GM13976 (cell line): ENCODE measurements at regions not wholly inside any gene's neighbourhood (a gene's known extent, or its start where the extent isn't known, plus 50 kb on each side); places are given as distances from the start of the nearest gene placed in this dataset.
"Not testable (repeated sequence)": the region's sequence is repeated elsewhere in the genome, so short reads cannot be mapped to it uniquely, and the experiment has no call there.

Experiments used
- DNase-seq: peaks from one replicate; pipeline ENCODE4 v3.0.0; 2012; ENCODE audit warnings: low spot score
- CTCF ChIP-seq: IDR thresholded peaks from 2 replicates; pipeline ENCODE4 v1.5.1; 2012; ENCODE audit warnings: borderline replicate concordance, mild to moderate bottlenecking; ENCODE audit not compliant: insufficient read depth; ENCODE audit errors: extremely low read depth, missing control alignments, control extremely low read depth
- in situ Hi-C: fragments of 300-500 bp; cut with MboI; formaldehyde crosslinking; loops from one replicate; pipeline ENCODE4 v1.12.0; 2022; ENCODE audit warnings: low sequenced_read_pairs, mixed read lengths, inconsistent platforms; ENCODE audit not compliant: unreplicated experiment

GRCh38 chr7:125833839-125834238 is 904.2 kb upstream of the POT1 start:
- DNase-seq: no peak
- TF ChIP-seq CTCF: no peak
- in situ Hi-C loops: no loop called here

DNA sequence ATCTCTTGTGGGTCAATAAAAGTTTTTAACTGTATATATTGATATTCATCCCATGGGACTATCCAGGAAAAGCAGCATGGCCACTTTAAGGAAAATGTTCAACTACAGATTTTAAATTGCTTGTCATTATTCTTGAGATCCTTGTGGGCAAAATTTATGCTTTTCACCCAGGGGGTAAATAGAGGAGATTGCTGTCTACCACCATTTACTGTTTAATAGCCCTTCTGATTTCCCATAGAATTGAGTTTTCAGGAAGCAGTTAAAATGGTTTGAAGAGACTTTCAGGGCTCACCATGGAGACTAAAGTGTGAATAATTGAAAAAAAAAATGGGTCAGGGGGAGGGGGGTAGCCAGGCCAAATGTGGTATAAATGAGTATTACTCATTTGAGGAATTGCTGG is 901.1 kb upstream of the POT1 start:
- TF ChIP-seq CTCF: no peak
- no peak for DNase-seq
- in situ Hi-C loops: no loop called here

DNA sequence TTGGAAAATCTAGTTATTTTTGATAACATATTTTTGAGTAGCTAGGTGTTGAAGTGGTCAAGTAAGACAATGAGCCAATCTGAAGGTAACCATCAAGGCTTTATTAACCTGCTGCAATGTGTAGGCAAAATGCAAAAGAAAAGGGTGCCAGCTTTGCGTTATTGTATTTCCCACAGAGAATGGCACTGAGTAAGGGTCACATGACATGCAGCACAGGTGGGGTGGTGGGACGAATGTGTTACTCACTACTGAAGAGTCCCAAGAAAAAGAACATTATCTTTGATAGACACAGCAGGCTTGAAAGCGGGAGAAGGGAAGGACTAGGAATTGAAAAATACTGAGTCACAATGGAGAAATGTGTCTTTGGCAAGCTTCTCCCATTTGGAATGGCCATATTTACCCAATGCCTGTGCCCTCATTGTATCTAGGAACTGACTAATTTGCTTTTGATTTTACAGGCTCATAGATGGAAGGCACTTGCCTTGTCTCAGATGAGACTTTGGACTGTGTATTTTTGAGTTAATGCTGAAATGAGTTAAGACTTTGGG is 898.6 kb upstream of the POT1 start:
- TF ChIP-seq CTCF: no peak
- no peak for DNase-seq
- in situ Hi-C loops: no loop called here

DNA sequence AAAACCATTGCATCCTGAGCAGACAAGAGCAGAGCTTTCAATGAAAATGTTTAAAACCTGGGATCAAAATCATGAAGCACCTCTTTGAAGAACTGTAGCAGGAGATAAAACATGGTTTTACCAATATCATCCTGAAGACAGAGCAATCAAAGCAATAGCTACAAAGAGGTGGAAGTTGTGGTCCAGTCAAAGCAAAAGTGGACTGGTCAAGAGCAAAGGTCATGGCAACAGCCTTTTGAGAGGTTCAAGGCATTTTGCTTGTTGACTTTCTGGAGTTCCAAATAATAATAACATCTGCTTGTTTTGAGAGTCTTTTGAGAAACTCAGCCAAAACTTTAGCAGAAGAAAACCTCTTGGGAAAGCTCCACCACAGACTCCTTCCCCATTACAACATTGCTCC is 893.9 kb upstream of the POT1 start:
- in situ Hi-C loops: no loop called here
- no peak for TF ChIP-seq CTCF

DNA sequence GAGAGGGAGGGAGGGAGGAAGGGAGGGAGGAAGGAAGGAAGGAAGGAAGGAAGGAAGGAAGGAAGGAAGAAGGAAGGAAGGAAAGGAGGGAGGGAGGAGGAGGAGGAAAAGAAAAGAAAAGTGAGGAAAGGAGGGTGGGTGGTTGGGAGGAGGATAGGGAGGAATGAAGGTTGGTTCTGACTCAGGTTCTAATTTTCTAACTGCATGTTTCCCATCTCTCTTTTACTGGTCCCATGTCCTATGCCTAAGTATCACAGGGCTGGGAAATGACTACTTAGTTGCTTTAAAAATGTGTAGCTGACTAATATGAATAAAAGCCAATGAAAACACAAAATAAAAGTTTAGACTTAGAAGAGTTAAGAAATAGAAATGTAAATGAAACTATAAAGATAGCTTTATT is 890.9 kb upstream of the POT1 start:
- in situ Hi-C loops: no loop called here
- DNase-seq: no peak
- TF ChIP-seq CTCF: no peak

More for the DNA sequence above, 893.9 kb upstream of the POT1 start:
- no peak for DNase-seq

DNA sequence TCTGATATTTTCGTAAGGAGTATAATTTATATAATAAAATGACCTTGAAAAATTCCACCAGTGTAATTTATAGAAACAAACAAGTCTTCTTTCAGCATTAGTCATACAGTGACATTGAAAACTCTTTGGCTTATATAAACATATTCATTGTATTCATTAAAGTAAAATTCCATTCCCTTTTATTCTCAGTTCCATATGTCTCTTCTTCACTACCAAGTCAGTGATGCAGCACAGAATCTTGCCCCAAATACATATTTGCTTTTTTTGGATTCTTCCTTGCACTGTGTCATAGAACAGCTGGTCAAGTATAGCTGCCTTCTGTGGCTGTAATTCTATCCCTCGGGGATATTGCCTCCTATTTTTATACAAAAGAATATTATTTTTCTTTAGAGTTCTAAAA is 884.5 kb upstream of the POT1 start:
- DNase-seq: no peak
- TF ChIP-seq CTCF: no peak
- in situ Hi-C loops: no loop called here

- in situ Hi-C loops, DNase-seq: not testable (repeated sequence)
Measured at GRCh38 chr7:125806491-125806890, 876.9 kb upstream of the POT1 start.
